B cell (primary cell): ENCODE measurements at regions not wholly inside any gene's neighbourhood (a gene's known extent, or its start where the extent isn't known, plus 50 kb on each side); places are given as distances from the start of the nearest gene placed in this dataset.

Experiments used
- EZH2 ChIP-seq: IDR thresholded peaks from 2 replicates; pipeline ENCODE4 v1.6.1; 2012; ENCODE audit warnings: borderline replicate concordance, low read depth, mild to moderate bottlenecking, moderate library complexity, low read length; ENCODE audit not compliant: insufficient read depth, poor library complexity, severe bottlenecking
- TF ChIP-seq, protein P1 (sequence below): fragments of 200-600 bp; IDR thresholded peaks from one replicate; pipeline ENCODE4 v1.8.0; 2022; ENCODE audit warnings: antibody characterized with exemption, mild to moderate bottlenecking

DNA sequence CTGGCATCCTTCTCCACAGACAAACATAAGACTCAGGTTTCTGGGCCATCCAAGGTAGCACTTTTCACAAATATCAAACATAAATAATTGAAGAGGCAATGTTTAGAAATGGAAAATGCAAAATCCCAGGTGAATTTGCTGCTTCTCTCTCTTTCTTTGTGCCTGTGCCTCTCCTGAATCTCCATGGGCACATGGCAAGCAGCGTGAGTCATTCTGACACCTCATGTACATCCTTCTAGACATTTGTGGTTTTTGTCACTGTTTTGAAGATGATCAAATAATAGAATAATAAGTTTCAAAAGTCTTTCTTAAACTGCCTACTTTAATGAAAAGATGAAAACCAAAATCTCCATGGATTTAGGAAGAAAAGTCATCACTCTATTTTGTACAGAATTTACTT lies 60.3 kb upstream of the RAB11FIP2 start:
- TF ChIP-seq, protein P1, sequence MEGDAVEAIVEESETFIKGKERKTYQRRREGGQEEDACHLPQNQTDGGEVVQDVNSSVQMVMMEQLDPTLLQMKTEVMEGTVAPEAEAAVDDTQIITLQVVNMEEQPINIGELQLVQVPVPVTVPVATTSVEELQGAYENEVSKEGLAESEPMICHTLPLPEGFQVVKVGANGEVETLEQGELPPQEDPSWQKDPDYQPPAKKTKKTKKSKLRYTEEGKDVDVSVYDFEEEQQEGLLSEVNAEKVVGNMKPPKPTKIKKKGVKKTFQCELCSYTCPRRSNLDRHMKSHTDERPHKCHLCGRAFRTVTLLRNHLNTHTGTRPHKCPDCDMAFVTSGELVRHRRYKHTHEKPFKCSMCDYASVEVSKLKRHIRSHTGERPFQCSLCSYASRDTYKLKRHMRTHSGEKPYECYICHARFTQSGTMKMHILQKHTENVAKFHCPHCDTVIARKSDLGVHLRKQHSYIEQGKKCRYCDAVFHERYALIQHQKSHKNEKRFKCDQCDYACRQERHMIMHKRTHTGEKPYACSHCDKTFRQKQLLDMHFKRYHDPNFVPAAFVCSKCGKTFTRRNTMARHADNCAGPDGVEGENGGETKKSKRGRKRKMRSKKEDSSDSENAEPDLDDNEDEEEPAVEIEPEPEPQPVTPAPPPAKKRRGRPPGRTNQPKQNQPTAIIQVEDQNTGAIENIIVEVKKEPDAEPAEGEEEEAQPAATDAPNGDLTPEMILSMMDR: no peak
- no peak for TF ChIP-seq EZH2
